ENCODE measurements at regions not wholly inside any gene's neighbourhood (a gene's known extent, or its start where the extent isn't known, plus 50 kb on each side); places are given as distances from the start of the nearest gene placed in this dataset.

DNA sequence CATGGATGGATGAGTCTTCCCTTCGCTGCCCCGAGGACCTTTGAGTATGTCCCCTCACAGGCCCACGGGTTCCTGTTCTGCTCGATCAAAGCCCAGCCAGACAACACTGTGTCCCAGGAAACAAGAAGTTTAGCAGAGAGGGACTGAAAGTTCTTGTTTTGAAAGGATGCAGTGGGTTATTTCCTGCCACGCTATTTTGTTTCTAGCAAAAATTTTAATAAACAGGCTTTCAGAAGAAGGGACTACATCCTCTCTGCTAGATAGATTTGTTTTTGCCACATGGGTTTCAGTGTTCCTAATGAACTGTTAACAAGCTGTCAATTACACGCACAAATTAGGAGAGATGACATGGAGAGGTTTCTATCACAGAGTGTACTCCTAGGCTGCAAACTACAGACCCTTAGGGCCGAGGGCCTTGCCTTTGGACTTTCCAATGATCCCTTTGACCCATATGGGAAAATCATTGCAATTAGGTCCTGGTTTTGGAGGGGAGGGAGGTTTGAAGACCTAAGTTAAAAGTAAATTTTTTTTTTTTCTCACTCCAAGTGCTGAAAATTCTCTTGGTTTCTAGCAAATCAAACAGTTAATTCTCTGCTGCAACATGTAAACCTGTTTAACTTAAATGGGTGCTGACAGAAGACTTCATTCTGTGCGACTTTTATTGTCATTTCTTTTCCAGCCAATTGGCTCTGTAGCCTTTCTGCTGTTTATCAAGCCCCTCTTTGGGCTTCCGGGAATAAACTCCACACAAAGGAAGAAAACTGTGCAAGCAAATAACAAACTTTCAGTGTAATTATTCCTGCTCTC, 81.4 kb downstream of the RCN1 start:
- no peaks in the 10 kb centered on the region for H4K20me1 ChIP-seq (ENCODE audit: control insufficient read depth, insufficient read depth)
- H3K27me3 ChIP-seq (replicated peaks in 1 of 2; ENCODE audit: control insufficient read depth in 2 of 2, insufficient read depth in 2 of 2, low read length in 1 of 2), result no peaks in the 10 kb centered on the region; a peak in 1 of 4 replicates
- H3K9me3 ChIP-seq (replicated peaks; ENCODE audit: control insufficient read depth, insufficient read depth, low read length), result no peaks in the 10 kb centered on the region
- no peak for FAIRE-seq
- ChIA-PET RAD21 (ENCODE audit: unreplicated experiment) (interaction anchor here (1.0 to 6.3 kb wide), 4 partner anchors 18 to 934 kb away, joined by 4 to 50 read pairs (median 4); no protein-coding TSS in a partner anchor), SMC1A (ENCODE audit: uncharacterized antibody, unreplicated experiment) (interaction anchor here (0.8 to 12.7 kb wide), 2 partner anchors 18 to 119 kb away, joined by 3 to 205 read pairs; no protein-coding TSS in a partner anchor), CTCF (interaction anchor here (1.0 to 11.7 kb wide), 5 partner anchors 10 to 532 kb away, joined by 3 to 306 read pairs (median 3); no protein-coding TSS in a partner anchor), POLR2A (interaction anchor here (0.6 kb wide), 1 partner anchor 17 kb away, joined by 6 read pairs; no protein-coding TSS in a partner anchor)
- no peaks in the 10 kb centered on the region for H3K36me3 ChIP-seq (ENCODE audit: control insufficient read depth in 2 of 2, insufficient read depth in 2 of 2, low read length in 1 of 2)
- no TSS peak for BruUV-seq (replicated peaks)
- intact Hi-C loops (cut with micrococcal nuclease; ENCODE audit: unreplicated experiment) (loop anchor here (1.0 to 10.0 kb wide), 5 partner anchors 65 to 775 kb away; no protein-coding TSS in a partner anchor), in situ Hi-C loops (cut with MboI) (loop anchor here (5.0 kb wide), 2 partner anchors 120 to 1065 kb away; no protein-coding TSS in a partner anchor)
- no peak overlapping the region for H2AFZ ChIP-seq (ENCODE audit: control insufficient read depth, low read depth, low read length)
- 27% methylated on average over 9 of the region's 9 CpGs for WGBS (ENCODE audit: insufficient coverage, insufficient replicate concordance, low lambda C conversion rate, missing lambda C conversion rate)
- DNase-seq (ENCODE audit: low read depth, low spot score), result no peak
- no peak overlapping the region for H3K4me3 ChIP-seq
- no peak overlapping the region for H3K27ac ChIP-seq (ENCODE audit: control insufficient read depth, insufficient read depth)
- H3K79me2 ChIP-seq (ENCODE audit: control insufficient read depth, insufficient read depth, low read length), result no peaks in the 10 kb centered on the region
- H3K4me2 ChIP-seq (ENCODE audit: control insufficient read depth, insufficient read depth), result no peak overlapping the region
- H3K9ac ChIP-seq (ENCODE audit: control insufficient read depth, insufficient read depth, low read length), result no peak overlapping the region
- H3K4me1 ChIP-seq (ENCODE audit: control insufficient read depth, insufficient read depth, low read length), result no peaks in the 10 kb centered on the region; the same call in 1 of the 2 replicates
- TF ChIP-seq RELA (IDR thresholded peaks at IDR 0.05; ENCODE audit: borderline replicate concordance, partially characterized antibody), result no peak
- TF ChIP-seq, protein P1, sequence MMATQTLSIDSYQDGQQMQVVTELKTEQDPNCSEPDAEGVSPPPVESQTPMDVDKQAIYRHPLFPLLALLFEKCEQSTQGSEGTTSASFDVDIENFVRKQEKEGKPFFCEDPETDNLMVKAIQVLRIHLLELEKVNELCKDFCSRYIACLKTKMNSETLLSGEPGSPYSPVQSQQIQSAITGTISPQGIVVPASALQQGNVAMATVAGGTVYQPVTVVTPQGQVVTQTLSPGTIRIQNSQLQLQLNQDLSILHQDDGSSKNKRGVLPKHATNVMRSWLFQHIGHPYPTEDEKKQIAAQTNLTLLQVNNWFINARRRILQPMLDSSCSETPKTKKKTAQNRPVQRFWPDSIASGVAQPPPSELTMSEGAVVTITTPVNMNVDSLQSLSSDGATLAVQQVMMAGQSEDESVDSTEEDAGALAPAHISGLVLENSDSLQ (IDR thresholded peaks at IDR 0.05), result peak; percentile 66; the same call in 1 of the 2 replicates
- TF ChIP-seq MTA2 (IDR thresholded peaks at IDR 0.05; ENCODE audit: low read depth), result peak; percentile 71
- TF ChIP-seq STAT1 (conservative IDR thresholded peaks at IDR 0.05), result no peak
- TF ChIP-seq CHD2 (IDR thresholded peaks at IDR 0.05; ENCODE audit: borderline replicate concordance, low read depth, low read length), result no peak
- TF ChIP-seq ZBED1 (IDR thresholded peaks at IDR 0.05; ENCODE audit: borderline replicate concordance), result no peak
- ATAC-seq, result peak; percentile 41

Data from GM12878 (cell line).